ENCODE measurements at regions not wholly inside any gene's neighbourhood (a gene's known extent, or its start where the extent isn't known, plus 50 kb on each side); places are given as distances from the start of the nearest gene placed in this dataset.
"Not testable (repeated sequence)": the region's sequence is repeated elsewhere in the genome, so short reads cannot be mapped to it uniquely, and the experiment has no call there.

DNA sequence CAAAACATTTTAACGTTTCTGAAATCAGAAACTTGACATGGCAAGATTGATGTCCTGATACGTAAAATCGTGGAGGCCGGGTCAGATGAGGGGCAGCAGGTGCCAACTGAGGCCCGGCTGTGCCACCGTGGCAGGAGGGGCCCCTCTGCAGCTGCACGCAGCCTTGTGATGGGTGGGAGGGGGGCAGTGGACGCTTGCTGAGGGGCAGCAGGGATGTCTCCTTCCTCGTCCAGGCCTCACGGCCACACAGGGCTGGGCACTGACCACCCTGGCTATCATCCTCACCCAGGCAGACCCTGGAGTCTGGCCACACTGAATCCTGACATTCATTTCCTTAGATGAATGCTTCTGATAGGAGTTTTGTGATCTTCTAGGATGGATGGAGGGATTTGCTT is 114.7 kb downstream of the ERMARD start:
- no peak for DNase-seq (ENCODE audit: low read depth, low spot score)

DNA sequence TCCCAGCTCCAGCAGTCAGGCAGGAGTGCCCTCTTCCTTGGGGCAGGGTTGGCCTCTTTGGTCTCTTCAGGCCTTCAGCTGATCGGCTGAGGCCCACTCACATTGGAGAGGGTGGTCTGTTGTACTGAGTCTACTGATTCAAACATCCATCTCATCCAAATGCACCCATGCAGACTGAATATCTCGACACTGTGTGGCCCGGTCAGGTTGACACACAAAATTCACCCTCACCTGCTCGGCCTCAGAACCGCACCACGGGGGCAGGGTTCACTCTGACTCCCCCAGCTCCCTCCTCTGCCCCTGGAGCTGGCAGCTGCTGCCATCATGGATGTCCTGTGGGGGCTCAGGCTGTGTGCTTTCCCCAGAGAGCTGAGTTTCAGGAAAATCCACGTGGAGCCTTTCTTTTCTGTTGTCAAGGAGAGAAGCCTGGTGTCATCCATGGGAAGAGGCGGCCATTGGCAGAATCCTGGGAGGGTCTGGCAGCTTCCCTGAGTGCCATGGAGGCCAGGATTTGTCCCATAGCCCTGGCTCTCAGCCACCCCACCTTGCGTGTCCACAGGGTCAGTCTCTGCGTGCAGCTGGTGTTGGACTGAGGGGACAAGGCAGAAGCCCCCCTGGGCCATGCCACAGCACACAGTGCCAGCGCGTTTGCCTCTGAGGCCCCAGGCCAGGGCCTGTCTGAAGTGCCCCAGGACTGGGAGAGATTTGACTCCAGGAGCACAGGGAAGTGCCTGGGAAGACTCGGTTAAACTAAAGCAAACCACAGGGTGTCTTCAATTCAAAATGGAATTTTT is 114.1 kb downstream of the ERMARD start:
- no peak for DNase-seq (ENCODE audit: low read depth, low spot score)

DNA sequence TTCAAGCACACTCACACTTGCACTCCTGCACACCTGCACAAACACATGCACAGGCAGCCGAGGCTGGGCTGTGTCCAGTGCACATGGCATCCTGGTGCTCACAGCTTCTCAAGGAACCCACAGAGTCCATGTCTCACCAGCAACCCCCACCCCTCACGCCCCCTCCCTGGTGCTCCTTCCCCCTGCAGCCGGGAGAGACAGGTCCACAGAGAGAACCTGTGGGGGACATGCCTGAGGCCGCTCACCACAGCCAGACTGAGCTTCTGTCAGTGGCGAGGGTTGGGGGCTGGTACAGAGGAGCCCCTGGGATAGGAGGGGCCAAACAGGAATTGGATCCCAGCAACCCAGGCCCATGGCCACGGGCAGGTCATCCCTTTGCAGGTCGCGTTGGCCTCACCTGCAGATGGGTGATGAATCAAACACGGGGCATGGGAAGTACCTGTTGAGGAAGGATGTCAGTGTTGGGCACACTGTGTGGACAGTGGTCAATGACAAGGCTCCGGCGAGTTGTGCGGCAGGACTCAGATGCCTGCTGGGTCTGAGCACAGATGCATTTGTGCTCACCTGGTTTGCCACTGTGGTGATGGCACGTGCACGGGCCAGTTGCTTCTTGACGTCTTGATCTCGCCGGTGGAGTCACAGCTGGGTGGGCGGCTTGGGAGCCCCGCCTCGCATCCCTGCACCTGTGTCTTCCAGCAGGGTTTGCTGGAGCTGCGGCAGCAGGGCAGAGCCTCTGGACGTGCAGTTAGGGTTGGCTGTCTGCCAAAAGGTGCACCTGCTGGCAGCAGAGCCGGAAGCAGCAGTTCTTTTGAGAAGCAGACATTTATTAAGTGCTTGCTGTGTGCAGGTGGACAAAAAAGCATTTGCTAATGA is 113.0 kb downstream of the ERMARD start:
- no peak for DNase-seq (ENCODE audit: low read depth, low spot score)

DNA sequence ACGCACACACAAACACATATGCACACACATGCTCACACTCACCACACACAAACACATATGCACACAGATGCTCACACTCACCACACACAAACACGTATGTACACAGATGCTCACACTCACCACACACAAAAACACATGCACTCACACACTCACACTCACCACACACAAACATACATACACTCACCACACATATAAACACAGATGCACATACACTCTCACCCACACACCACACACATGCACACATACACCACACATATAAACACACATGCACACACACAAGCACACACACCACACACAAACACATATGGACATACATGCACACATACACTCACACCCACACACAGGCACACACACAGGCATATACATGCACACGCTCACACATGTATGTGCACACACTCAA is 112.3 kb downstream of the ERMARD start:
- no peak for DNase-seq (ENCODE audit: low read depth, low spot score)

GRCh38 chr6:169862892-169863525 is 111.6 kb downstream of the ERMARD start:
- DNase-seq (ENCODE audit: low read depth, low spot score): no peak

GRCh38 chr6:169862043-169862891 is 110.8 kb downstream of the ERMARD start:
- no peak for DNase-seq (ENCODE audit: low read depth, low spot score)

- no peak for DNase-seq (ENCODE audit: low read depth, low spot score)
Measured at GRCh38 chr6:169861431-169862042, 110.1 kb downstream of the ERMARD start.

DNA sequence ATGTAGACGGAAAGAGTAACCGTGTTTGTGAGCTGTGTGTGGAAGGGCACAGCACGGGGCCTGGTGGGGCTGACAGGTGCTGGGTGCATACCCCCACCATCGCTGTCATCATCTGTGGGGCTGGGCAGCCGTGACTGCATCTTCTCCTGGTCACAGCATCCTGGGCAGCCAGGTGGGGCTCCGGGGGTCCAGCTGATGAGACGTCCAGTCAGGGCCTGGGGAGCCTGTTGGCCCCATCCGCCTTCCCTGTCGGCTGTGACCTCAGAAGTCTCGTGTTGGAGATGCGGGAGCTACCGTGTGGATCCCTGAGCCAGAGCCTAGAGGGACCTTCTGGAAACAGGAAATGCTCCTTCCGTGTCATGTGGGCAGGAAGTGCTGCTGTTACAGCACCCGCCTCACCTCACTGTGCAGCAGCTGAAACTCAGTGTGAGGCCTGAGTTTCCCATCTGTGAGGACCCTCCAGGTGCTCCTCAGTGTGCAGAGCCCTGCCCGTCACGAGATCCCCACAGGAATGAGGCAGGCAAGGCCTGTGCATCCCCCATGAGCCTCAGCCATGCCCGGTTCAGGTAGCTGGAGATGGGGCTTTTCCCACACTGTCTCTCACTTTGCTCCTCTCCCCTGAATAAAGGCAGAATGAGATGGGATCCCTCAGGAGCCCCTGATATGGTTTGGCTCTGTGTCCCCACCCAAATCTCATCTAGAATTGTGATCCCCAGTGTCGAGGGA is 108.7 kb downstream of the ERMARD start:
- no peak for DNase-seq (ENCODE audit: low read depth, low spot score)

GRCh38 chr6:169859401-169859977 is 108.1 kb downstream of the ERMARD start:
- no peak for DNase-seq (ENCODE audit: low read depth, low spot score)

- no peak for DNase-seq (ENCODE audit: low read depth, low spot score)
Measured at GRCh38 chr6:169858935-169859351, 107.5 kb downstream of the ERMARD start.

DNA sequence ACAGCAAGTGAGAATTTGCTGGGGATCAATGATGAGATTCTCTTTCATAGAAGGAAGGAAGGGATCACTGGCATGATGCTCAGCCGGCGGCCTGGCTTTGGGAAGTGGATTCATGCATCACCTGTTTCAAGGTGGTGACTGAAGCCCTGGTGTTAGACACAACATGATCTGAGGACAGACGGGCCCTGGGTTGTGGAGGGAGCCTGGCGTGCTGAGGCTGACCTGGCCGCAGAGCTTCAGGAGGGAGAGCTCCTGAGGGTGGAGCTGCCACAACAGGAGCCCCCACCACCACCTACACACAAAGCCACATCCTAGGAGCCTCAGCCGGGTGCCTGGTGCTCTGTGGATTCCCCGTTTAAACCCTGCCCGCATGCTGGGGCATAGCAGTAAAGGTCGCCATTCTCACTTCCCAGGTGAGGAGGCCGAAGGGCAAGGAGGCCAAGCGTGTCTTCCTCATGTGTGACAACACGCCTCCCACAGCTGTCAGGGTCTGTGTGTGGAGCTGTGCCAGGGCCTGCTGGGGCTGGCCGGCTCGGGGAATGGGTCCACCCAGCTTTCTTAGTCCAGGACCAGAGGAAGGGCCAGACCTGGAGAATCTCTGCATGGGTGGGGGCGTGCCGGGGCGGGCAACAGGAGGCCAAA is 107.0 kb downstream of the ERMARD start:
- no peak for DNase-seq (ENCODE audit: low read depth, low spot score)

DNA sequence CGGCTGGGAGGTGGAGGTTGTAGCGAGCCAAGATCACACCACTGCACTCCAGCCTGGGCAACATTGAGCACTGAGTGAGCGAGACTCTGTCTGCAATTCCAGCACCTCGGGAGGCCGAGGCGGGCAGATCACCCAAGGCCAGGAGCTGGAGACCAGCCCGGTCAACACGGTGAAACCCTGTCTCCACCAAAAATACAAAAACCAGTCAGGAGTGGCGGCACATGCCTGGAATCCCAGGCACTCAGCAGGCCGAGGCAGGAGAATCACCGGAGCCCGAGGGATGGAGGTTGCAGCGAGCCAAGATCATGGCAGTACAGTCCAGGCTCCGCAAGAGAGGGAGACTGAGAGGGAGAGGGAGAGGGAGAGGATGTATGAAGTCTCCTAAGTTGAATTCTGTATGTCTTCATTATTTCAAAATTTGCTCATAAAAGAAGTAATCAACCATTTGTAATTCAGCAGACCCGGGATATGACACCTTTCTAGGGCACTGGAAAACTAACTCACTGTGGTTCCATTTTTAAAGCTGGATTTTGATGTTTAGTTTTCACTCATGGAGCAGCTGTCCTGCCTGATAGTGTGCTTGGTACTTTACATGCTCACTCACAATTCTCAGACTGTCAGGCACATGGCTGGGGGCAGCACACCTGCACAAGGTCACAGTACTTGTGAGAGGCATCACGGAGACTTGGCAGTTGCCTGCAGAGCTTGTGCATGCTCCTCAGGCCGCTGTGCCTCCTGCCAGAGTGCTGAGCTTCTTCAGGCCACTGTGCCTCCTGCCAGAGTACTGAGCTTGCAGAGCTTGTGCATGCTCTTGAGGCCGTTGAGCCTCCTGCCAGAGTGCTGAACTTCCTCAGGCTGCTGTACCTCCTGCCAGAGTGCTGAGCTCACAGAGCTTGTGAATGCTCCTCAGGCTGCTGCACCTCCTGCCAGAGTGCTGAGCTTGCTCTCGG is 106.2 kb downstream of the ERMARD start:
- no peak for DNase-seq (ENCODE audit: low read depth, low spot score)

GRCh38 chr6:169856442-169857342 is 105.3 kb downstream of the ERMARD start:
- not testable (repeated sequence) for DNase-seq (ENCODE audit: low read depth, low spot score)

GRCh38 chr6:169854813-169855212 is 103.4 kb downstream of the ERMARD start:
- no peak for DNase-seq (ENCODE audit: low read depth, low spot score)

DNA sequence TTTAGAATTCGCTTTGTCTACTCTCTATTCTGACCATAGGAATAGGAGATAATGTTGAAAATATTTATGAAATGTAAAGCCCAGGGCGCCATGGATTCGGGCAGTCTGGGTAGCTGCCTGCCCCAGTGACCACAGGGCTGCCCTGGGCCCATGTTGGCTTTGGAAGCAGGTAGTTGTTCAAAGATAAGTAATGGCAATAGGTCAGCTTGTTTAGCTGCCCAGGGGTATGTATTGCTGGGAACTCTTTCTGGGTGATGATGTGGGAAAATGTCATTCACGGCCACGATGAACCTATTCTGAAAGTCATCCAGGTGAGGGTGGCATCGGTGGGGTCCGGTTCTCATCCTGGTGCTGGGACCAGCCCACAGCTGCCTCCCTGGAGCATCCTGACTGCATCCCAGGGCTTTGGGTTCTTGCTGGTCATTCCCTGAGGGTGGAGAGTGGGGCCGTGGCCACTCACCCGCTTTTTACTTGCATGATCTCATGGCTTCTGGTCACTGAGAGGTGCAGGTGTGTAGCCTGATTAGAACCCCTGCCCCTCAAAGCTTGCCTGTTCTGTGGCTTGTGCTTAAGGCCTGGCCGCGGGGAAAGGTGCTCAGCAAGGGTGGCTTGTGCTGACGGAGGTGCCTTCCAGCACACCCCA is 102.8 kb downstream of the ERMARD start:
- no peak for DNase-seq (ENCODE audit: low read depth, low spot score)
